ENCODE measurements at regions not wholly inside any gene's neighbourhood (a gene's known extent, or its start where the extent isn't known, plus 50 kb on each side); places are given as distances from the start of the nearest gene placed in this dataset.
A peak's percentile ranks its signal among the peaks of the same experiment; 100 is the strongest.

- Histone ChIP-seq H3K9me1 (ENCODE audit: control insufficient read depth, extremely low read depth, insufficient read depth, low read length) (no peaks in the 10 kb centered on the region), H4K20me1 (ENCODE audit: control insufficient read depth, extremely low read depth, insufficient read depth, low read length) (no peaks in the 10 kb centered on the region), H2AFZ (ENCODE audit: control insufficient read depth, low read length) (no peak overlapping the region), H3K4me3 (ENCODE audit: control insufficient read depth in 2 of 3, extremely low read depth in 1 of 3, insufficient read depth in 2 of 3, low read depth in 1 of 3, low read length in 3 of 3) (no peak overlapping the region), H3K36me3 (ENCODE audit: control insufficient read depth in 2 of 2, extremely low read depth in 1 of 2, insufficient read depth in 2 of 2, low read length in 2 of 2) (no peaks in the 10 kb centered on the region), H3K79me2 (ENCODE audit: control insufficient read depth, insufficient read depth, low read length) (no peaks in the 10 kb centered on the region), H3K4me2 (ENCODE audit: control insufficient read depth, extremely low read depth, insufficient read depth, low read depth, low read length) (no peak overlapping the region), H3K9me3 (ENCODE audit: control insufficient read depth, low read depth, low read length) (no peaks in the 10 kb centered on the region), H3K27ac (ENCODE audit: control insufficient read depth, insufficient read depth, low read length) (no peak overlapping the region), H3K9ac (ENCODE audit: control insufficient read depth, extremely low read depth, insufficient read depth, low read length) (no peak overlapping the region), H3K4me1 (ENCODE audit: control insufficient read depth, extremely low read depth, insufficient read depth, low read length) (peaks cover 5% of the 10 kb centered on the region), H3K27me3 (ENCODE audit: control insufficient read depth, extremely low read depth, insufficient read depth, low read length) (no peaks in the 10 kb centered on the region)
- DNase-seq (ENCODE audit: low read depth, low spot score): no peak
- dilution Hi-C loops (cut with MboI; ENCODE audit: extremely low pct_ligation_motif_present, low sequenced_read_pairs): no loop called here
- FAIRE-seq: no peak
- TF ChIP-seq EZH2 (IDR thresholded peaks at IDR 0.05; ENCODE audit: low read length): no peak
- no peak for TF ChIP-seq CTCF (optimal IDR thresholded peaks at IDR 0.05 in 1 of 3, IDR thresholded peaks at IDR 0.05 in 1 of 3, conservative IDR thresholded peaks at IDR 0.05 in 1 of 3; ENCODE audit: extremely low read depth in 1 of 3, insufficient read depth in 2 of 3, low read length in 3 of 3)
These were observed 241.3 kb upstream of the ZC3H12C start for GRCh38 chr11:109851780-109852390.

GRCh38 chr11:109853156-109853776 lies 239.9 kb upstream of the ZC3H12C start:
- Histone ChIP-seq H3K9me3 (ENCODE audit: control insufficient read depth, low read depth, low read length) (no peaks in the 10 kb centered on the region), H4K20me1 (ENCODE audit: control insufficient read depth, extremely low read depth, insufficient read depth, low read length) (no peaks in the 10 kb centered on the region), H3K4me1 (ENCODE audit: control insufficient read depth, extremely low read depth, insufficient read depth, low read length) (peaks cover 5% of the 10 kb centered on the region), H3K27me3 (ENCODE audit: control insufficient read depth, extremely low read depth, insufficient read depth, low read length) (no peaks in the 10 kb centered on the region), H3K4me3 (ENCODE audit: control insufficient read depth in 2 of 3, extremely low read depth in 1 of 3, insufficient read depth in 2 of 3, low read depth in 1 of 3, low read length in 3 of 3) (no peak overlapping the region), H3K9me1 (ENCODE audit: control insufficient read depth, extremely low read depth, insufficient read depth, low read length) (no peaks in the 10 kb centered on the region), H3K4me2 (ENCODE audit: control insufficient read depth, extremely low read depth, insufficient read depth, low read depth, low read length) (no peak overlapping the region), H2AFZ (ENCODE audit: control insufficient read depth, low read length) (no peak overlapping the region), H3K36me3 (ENCODE audit: control insufficient read depth in 2 of 2, extremely low read depth in 1 of 2, insufficient read depth in 2 of 2, low read length in 2 of 2) (no peaks in the 10 kb centered on the region), H3K27ac (ENCODE audit: control insufficient read depth, insufficient read depth, low read length) (no peak overlapping the region), H3K9ac (ENCODE audit: control insufficient read depth, extremely low read depth, insufficient read depth, low read length) (no peak overlapping the region), H3K79me2 (ENCODE audit: control insufficient read depth, insufficient read depth, low read length) (no peaks in the 10 kb centered on the region)
- dilution Hi-C loops (cut with MboI; ENCODE audit: extremely low pct_ligation_motif_present, low sequenced_read_pairs): no loop called here
- FAIRE-seq: peak; percentile 5
- peak; percentile 38 for DNase-seq (ENCODE audit: low read depth, low spot score)
- no peak for TF ChIP-seq EZH2 (IDR thresholded peaks at IDR 0.05; ENCODE audit: low read length)
- TF ChIP-seq CTCF (optimal IDR thresholded peaks at IDR 0.05 in 1 of 3, IDR thresholded peaks at IDR 0.05 in 1 of 3, conservative IDR thresholded peaks at IDR 0.05 in 1 of 3; ENCODE audit: extremely low read depth in 1 of 3, insufficient read depth in 2 of 3, low read length in 3 of 3): peak in 2 of 3 experiments; percentile 57 to 66
